ENCODE measurements at regions not wholly inside any gene's neighbourhood (a gene's known extent, or its start where the extent isn't known, plus 50 kb on each side); places are given as distances from the start of the nearest gene placed in this dataset.

GRCh38 chr22:49571326-49571725 is 256.3 kb downstream of the BRD1 start:
- no peak for DNase-seq (ENCODE audit: low read depth in 2 of 3, low spot score in 2 of 3)

- DNase-seq (ENCODE audit: low read depth in 2 of 3, low spot score in 2 of 3), result no peak
Observed at GRCh38 chr22:49570032-49570848, 257.4 kb downstream of the BRD1 start.

DNA sequence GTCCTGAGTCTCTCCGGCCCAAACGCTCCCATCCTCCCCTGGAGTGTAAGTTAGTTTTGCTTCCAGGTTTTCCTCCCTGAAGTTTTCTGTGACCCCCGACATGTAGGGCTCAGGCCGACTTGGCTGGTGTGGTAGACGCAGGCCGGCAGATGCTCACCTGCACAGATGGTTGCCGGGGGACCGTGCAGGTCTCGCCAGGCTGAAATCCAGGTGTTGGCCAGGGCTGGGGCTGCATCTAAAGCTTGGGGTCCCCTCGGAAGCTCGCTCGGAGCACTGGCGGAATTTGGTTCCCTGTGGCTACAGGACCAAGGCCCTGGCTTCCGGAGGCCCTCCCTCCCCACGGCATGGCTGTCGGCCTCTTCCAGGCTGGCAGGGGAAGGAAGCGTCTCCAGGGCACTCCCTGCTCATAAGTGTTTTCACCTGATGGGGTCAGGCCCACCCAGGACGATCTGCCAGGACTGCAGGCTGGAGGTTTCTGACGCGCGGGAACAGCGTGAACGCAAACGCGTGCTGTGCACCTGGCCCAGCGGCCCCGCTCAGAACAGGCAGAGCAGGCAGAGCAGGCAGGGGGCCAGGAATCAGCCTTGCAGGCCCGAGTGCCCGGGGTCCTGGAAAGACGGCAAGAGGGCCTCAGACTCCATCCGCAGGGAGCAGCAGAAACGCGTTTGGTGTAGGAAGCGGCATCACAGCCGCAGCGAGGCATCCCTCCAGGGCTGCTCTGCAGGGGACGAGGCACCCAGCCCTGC is 258.2 kb downstream of the BRD1 start:
- DNase-seq (ENCODE audit: low read depth in 2 of 3, low spot score in 2 of 3), result no peak

DNA sequence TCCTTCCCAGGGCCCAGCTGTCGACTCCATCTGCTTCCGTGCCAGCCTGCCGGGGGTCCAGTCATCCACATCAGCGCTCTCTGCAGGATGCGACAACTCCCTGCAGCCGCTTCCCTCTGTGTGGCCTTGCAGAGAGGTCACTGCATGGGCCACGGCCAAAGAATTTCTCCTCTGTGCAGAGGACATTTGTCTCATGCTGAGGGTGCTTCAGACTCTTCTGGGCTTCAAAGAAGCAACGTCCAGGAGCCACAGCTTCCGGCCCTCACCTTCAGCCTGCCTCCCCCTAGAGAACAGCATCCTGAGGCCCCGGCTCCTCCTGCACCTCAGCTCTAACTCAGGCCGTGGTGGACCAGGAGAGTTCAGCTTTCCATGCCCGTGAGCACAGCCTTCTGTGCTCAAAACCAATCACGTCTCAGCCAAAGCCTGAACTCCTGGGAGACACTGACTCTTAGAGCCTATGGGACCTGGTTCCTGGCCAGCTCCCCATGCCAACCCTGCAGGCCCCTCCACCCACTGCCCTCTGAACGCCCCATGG is 258.9 kb downstream of the BRD1 start:
- DNase-seq (ENCODE audit: low read depth in 2 of 3, low spot score in 2 of 3), result no peak

- DNase-seq (ENCODE audit: low read depth in 2 of 3, low spot score in 2 of 3), result no peak
Observed at GRCh38 chr22:49567899-49568750, 259.5 kb downstream of the BRD1 start.

- DNase-seq (ENCODE audit: low read depth in 2 of 3, low spot score in 2 of 3), result no peak
Observed at GRCh38 chr22:49566693-49567092, 261.0 kb downstream of the BRD1 start.

DNA sequence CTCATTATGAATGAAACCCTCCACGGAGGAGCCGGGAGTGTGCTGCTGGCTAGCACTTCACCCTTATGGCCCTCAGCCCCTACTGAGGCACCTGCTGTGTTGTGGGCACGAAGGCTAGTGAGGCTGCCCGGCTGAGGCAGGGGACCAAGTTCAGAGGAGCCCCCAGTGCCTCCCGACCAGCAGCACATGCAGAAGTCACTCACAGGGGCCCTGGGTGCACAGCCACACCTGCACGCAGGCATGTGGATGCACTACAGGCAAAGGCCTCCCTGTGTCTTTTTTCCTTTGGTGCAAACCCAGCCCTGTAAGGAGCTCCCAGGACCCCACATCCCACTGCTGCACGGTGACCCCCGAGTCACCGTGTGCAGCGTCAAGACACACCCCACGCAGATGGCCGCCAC is 261.5 kb downstream of the BRD1 start:
- no peak for DNase-seq (ENCODE audit: low read depth in 2 of 3, low spot score in 2 of 3)

DNA sequence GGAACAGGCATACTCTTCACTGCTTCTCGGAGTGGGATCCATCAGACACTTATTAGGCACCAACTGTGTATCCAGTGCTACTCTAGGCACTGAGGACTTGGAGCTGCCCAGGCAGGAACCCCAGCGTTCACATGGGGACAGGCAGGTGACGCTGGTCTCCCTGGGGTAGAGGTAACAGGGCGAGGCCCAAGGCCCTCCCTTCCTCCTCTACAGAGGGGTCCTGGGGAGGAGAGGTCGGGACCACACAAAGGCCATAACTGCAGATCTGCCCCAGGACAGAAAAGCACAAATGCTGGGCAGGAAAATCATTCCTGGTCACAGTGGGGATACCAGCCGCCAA is 262.2 kb downstream of the BRD1 start:
- no peak for DNase-seq (ENCODE audit: low read depth in 2 of 3, low spot score in 2 of 3)

GRCh38 chr22:49564666-49565515 is 262.8 kb downstream of the BRD1 start:
- no peak for DNase-seq (ENCODE audit: low read depth in 2 of 3, low spot score in 2 of 3)

DNA sequence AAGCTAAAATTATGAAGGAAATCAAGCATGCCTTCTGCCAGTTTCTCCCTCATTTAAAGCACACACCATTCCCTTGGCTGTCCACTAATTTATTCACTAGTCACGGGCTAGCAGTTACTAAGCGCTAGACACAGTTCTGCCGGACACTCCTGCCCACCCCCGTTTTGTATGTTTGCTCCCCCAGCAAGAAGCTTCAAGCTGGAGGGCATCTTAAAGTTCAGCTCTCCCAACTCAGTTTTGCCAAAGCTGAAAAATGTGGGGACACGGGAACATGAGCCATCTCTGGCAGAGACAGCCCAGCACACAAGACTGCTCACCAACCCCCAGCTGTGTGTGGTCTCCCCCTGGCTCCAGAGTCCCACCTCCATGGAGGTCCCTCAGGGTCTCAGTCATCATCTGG is 263.6 kb downstream of the BRD1 start:
- no peak for DNase-seq (ENCODE audit: low read depth in 2 of 3, low spot score in 2 of 3)

- DNase-seq (ENCODE audit: low read depth in 2 of 3, low spot score in 2 of 3), result no peak
Observed at GRCh38 chr22:49562685-49563249, 264.9 kb downstream of the BRD1 start.

GRCh38 chr22:49561976-49562375 is 265.7 kb downstream of the BRD1 start:
- no peak for DNase-seq (ENCODE audit: low read depth in 2 of 3, low spot score in 2 of 3)

GRCh38 chr22:49561338-49561737 is 266.3 kb downstream of the BRD1 start:
- DNase-seq (ENCODE audit: low read depth in 2 of 3, low spot score in 2 of 3), result no peak

DNA sequence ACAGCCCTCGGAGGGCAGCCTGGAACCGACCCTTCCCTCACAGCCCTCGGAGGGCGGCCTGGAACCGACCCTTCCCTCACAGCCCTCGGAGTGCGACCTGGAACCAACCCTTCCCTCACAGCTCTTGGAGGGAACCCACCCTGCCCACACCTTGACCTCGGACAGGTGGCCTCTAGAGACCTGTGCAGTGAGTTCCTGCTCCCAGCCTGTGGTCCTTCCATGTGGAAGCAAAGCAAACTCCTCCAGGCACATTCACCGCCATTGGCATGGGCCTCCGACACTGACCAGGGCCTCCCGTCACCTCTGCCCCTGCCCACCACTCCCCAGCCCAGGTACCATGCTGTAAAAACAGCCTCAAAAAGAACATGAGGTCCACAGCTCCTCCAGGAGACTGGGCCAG is 272.1 kb downstream of the BRD1 start:
- no peak for DNase-seq (ENCODE audit: low read depth in 2 of 3, low spot score in 2 of 3)

DNA sequence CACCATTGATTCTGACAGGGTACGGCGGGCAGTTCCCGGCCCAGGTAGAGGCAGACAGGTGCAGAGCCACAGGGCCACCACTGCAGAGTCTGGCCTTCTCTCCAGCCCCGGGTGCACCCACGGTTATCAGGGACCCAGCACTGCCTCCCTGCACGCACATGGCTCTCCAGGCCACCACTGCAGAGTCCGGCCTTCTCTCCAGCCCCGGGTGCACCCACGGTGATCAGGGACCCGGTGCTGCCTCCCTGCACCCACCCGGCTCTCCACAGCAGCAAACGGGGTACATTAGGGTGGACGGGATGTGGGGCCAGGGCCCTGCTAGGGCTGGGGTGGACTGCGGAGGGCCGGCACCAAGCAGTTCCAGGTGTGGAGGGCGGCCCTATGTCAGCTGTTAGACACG is 272.9 kb downstream of the BRD1 start:
- DNase-seq (ENCODE audit: low read depth in 2 of 3, low spot score in 2 of 3), result no peak

GRCh38 chr22:49554296-49554625 is 273.4 kb downstream of the BRD1 start:
- no peak for DNase-seq (ENCODE audit: low read depth in 2 of 3, low spot score in 2 of 3)

DNA sequence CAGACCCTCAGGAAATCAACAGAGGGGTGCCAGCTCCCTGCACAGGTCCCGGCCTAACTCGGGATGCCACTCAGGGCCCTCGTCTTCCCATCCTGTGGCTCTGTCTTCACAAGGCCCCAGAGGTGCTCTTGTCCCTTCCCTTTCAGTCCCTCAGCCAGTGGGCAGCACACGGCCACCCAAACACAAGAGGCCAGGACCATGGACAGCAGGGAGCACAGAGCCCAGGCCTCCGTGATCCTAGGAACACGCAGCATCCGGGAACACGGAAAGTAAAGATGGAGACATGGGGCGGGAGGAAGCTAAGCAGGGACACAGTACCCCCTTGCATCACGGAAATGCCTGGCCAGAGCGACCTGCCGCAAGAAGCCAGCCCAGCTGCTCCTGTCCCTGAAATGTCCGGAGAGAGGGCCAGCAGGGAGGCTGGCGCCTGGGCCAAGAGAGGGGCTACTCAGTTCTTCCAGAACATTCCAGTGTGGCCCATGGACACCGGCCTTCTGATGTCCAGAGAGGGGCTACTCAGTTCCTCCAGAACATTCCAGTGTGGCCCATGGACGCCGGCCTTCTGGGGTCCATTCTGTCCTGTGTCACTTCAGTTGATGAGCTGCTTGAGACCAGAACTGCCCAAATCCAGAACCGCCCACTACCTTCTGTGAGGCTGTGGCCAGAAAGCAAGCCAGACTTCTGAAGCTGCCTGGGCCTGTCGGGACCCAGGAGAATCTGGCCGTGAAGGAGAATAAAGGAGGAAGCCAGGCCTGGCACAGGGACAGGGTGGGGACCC is 274.0 kb downstream of the BRD1 start:
- DNase-seq (ENCODE audit: low read depth in 2 of 3, low spot score in 2 of 3), result no peak

GRCh38 chr22:49553076-49553475 is 274.6 kb downstream of the BRD1 start:
- DNase-seq (ENCODE audit: low read depth in 2 of 3, low spot score in 2 of 3), result no peak

DNA sequence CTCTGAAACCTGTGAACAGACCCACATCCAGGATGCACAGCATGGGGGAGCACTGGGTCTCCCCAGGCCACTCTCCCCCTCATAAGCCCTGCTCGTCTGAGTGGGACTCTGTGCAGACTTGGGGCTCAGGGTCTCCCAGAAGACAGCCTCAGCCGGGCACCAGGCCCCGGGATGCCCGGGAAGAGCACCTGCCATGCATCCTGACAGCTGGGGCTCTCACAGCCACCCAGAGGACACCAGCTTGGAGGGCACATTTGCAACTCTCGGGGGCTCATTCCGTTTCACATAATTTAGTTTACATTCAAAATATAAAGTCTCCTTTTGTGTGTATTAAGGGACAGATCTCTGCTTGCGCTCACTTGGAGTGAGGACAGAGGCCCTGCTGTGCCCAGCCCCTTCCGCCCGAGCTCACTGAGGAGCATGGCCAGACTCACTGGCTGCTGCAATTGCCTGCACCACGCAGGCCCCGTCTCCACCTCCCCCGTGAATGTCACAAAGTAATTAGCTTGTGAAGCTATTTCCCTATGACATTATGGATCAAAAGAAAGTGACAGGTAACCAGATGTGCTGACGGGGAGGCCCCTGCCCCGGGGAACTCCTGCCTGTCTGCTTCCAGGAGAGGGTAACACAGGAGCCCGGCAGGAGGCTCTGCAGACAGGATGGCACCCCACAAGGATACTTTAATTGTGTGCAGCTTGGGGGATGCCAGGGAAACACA is 275.6 kb downstream of the BRD1 start:
- no peak for DNase-seq (ENCODE audit: low read depth in 2 of 3, low spot score in 2 of 3)

All from activated CD8-positive, alpha-beta memory T cell treated with anti-CD3 and anti-CD28 coated beads for 48 hours (primary cell).